ENCODE measurements at regions not wholly inside any gene's neighbourhood (a gene's known extent, or its start where the extent isn't known, plus 50 kb on each side); places are given as distances from the start of the nearest gene placed in this dataset.

- no peak for TF ChIP-seq CTCF (IDR thresholded peaks at IDR 0.05)
- TF ChIP-seq POLR2A (IDR thresholded peaks at IDR 0.05) = no peak
These were observed 252.4 kb upstream of the TPK1 start for GRCh38 chr7:145088111-145088745.
